Activated naive CD4-positive, alpha-beta T cell treated with anti-CD3 and anti-CD28 coated beads, Interleukin-2, amount 50 U/mL, for 16 hours (primary cell): ENCODE measurements at regions not wholly inside any gene's neighbourhood (a gene's known extent, or its start where the extent isn't known, plus 50 kb on each side); places are given as distances from the start of the nearest gene placed in this dataset.
"Not testable (repeated sequence)": the region's sequence is repeated elsewhere in the genome, so short reads cannot be mapped to it uniquely, and the experiment has no call there.

Experiments used
- DNase-seq: peaks from one replicate; pipeline ENCODE4 v3.0.0-alpha.2; 2020

GRCh38 chr5:2113348-2114131 is 230.8 kb upstream of the IRX4 start:
- DNase-seq: no peak

GRCh38 chr5:2112173-2113025 is 229.7 kb upstream of the IRX4 start:
- DNase-seq: no peak

GRCh38 chr5:2111569-2112105 is 228.9 kb upstream of the IRX4 start:
- DNase-seq: no peak

- no peak for DNase-seq
Observed at GRCh38 chr5:2110934-2111462, 228.3 kb upstream of the IRX4 start.

DNA sequence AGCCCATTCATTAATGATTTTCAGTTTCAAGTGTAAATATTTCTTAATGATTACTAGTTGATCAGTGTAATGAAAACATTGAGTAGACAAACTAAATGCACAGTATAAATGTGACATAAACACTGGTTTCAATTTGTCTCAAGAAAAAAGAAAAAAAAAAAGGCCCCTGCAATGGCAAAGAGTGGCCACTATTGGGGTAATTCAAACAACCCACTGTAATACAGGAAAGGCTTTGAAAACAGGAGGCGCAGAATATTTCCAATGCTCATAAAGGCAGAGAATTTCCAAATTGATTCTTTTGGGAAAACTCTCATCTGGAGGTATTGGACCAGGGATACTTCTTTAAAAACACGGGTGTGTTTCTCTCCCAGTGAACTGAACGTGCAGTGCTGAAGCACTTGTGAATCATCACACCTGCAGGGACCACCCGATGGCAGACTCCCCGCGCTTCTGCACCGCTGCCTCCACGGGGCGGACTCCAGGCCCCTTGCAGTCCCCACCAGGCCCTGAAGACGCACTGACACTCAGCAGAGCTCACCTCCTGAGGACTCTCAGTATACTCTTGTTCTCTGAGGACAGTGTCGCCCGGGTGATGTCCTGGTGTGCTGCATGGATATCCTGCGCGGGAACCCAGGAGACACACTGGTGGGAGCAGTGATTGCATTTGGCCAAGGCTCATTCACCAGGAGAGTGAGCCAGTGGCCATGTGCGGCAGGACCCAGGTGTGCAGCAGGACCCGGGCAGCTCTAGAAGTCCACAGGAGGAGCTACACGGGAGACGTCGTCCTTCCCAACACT is 227.6 kb upstream of the IRX4 start:
- DNase-seq: no peak

- no peak for DNase-seq
Observed at GRCh38 chr5:2109566-2109965, 226.8 kb upstream of the IRX4 start.

DNA sequence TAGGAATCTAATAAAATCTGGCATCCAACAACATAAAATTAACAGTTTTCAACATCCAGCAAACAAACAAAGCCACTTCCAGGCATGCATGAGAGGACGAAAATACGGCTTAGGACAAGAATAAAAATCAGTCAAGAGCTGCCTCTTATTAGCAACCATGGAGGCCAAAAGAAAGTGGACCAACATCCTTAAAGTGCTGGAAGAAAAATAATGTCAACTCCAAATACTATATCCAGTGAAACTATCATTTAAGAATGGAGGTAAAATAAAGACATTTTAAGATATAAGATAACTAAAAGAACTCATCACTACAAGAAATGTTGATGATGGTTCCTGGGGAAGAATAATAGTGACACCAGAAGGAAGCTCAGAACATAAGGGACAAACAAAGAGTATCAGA is 224.0 kb upstream of the IRX4 start:
- no peak for DNase-seq

DNA sequence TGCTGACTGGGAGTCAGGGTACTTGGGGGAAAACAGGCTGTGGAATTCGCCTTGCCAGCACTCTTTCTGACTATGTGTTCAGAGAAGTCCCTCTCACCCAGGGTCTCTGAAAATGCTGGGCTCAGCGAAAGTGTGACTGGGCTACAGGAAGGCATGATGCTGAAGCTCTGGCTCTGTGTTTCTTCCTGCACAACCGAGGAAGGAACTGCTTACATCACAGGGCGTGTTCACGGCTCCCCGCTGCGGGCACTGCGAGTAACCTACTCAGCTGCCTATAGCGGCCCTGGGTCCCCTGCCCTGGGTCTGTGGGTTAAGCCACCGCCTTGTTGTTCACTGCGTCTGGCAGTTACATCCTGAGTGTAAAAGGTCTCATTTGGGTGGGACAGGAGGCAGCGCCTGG is 222.4 kb upstream of the IRX4 start:
- no peak for DNase-seq

DNA sequence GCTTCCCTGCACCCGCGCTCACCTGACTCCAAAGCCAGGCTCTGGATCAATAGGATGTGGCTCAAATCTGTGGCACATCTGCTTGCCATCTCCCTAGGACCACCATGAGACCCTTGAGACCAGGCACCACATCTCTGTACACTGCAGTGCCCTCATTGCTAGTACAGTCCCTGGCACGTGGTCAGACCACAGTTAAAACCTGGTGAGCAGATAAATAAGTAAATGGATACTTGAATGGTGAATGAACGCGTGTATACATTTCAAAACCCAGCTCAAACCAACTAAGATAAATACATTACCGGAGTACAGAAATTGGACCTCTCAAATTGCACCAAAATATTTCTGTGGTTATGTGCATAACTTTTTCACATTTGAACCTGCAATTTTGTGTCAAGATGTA is 221.2 kb upstream of the IRX4 start:
- DNase-seq: no peak

- no peak for DNase-seq
Observed at GRCh38 chr5:2102819-2103776, 220.4 kb upstream of the IRX4 start.

DNA sequence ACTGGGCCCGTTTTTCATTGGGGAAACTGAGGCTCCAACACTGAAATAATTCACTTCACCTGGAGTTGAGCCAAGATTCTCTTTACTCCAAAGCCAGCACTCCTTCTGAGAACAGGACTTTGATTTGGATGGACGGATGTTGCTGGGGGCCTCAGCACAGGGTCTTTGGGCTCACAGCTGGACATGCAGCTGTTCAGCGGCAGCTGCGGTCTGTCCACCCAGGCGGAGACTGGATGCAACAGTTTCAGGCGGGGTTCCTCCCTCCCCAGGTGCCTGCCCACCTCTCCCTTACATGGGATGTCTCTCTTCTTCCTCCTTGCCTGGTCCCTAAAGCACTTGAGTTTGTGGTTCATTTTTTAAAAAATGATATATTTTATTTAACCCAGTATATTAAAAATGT is 219.0 kb upstream of the IRX4 start:
- DNase-seq: no peak

DNA sequence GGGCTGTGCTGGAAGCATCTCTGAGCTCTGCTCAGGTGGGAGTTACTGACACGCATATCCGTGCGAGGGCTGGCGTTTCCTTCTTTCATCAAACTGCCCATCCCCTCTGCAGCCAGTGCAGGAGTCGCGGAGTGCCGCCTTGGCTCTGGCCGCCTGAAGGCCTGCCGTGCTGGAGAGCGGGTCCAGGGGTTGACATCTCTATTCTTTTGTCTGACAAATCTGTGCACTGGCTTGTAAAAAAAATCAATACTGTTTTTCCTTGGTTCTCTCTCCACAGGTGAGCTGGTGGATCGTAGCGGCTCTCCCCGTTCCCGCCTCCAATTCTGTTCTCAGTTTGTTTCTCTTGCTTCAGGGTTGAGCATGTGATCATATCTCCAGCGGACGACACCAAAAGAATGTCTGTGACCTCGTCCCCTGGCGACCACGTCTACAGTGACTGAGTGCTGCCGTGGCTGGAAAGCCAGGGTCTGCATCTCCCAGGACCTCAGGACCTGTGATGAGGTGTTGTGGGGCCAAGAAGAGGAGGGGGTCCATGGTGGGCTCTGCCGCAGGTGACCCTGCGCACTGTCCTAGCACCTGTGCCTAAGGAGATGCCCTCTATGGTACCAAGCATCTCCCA is 214.3 kb upstream of the IRX4 start:
- DNase-seq: no peak

GRCh38 chr5:2095011-2095410 is 212.3 kb upstream of the IRX4 start:
- no peak for DNase-seq

GRCh38 chr5:2094616-2094995 is 211.9 kb upstream of the IRX4 start:
- no peak for DNase-seq

- no peak for DNase-seq
Observed at GRCh38 chr5:2093859-2094615, 211.3 kb upstream of the IRX4 start.

- DNase-seq: no peak
Observed at GRCh38 chr5:2091921-2092320, 209.2 kb upstream of the IRX4 start.

- DNase-seq: no peak
Observed at GRCh38 chr5:2087980-2088379, 205.3 kb upstream of the IRX4 start.

GRCh38 chr5:2075365-2075764 is 192.6 kb upstream of the IRX4 start:
- DNase-seq: no peak

GRCh38 chr5:2071562-2071961 is 188.8 kb upstream of the IRX4 start:
- DNase-seq: no peak

DNA sequence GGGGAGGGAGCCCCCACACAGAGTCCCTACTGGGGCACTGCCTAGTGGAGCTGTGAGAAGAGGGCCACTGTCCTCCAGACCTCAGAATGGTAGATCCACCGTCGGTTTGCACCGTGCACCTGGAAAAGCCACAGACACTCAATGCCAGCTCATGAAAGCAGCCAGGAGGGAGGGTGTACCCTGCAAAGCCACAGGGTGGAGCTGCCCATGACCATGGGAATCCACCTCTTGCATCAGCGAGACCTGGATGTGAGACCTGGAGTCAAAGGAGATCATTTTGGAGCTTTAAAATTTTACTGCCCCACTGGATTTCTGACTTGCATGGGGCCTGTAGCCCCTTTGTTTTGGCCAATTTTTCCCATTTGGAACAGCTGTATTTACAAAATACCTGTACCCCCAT is 188.1 kb upstream of the IRX4 start:
- DNase-seq: not testable (repeated sequence)

GRCh38 chr5:2068531-2068930 is 185.8 kb upstream of the IRX4 start:
- no peak for DNase-seq
